ENCODE measurements at regions not wholly inside any gene's neighbourhood (a gene's known extent, or its start where the extent isn't known, plus 50 kb on each side); places are given as distances from the start of the nearest gene placed in this dataset.

DNA sequence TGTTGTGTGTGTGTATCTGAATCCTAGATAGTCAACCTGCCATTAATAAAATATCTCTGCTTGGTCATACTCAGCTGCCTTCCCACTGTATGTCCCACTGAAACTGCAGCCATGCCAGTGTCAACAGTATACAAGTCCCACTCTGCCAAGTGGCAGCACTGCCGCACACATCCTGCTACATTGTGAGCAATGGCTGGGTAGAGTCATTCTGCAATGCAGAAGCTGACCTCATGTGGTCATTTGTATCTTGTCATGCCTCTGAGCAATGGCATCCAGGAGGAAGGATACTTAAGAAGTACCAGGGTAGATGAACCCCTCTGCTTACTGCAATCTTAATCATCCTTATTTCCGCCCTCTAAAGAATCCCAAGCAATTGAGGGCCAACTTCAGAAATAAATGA, 302.2 kb upstream of the DDX18 start:
- no peak for DNase-seq (ENCODE audit: low read depth)
- ChIA-PET POLR2A (no interaction called here), CTCF (no interaction called here)
- no peak overlapping the region for H3K4me3 ChIP-seq (ENCODE audit: low read depth, low read length)
- no peaks in the 10 kb centered on the region for H3K27me3 ChIP-seq (ENCODE audit: control insufficient read depth, insufficient read depth, low read length)
- H3K36me3 ChIP-seq (ENCODE audit: control insufficient read depth, insufficient read depth, low read length), result no peaks in the 10 kb centered on the region
- TF ChIP-seq, protein P1, sequence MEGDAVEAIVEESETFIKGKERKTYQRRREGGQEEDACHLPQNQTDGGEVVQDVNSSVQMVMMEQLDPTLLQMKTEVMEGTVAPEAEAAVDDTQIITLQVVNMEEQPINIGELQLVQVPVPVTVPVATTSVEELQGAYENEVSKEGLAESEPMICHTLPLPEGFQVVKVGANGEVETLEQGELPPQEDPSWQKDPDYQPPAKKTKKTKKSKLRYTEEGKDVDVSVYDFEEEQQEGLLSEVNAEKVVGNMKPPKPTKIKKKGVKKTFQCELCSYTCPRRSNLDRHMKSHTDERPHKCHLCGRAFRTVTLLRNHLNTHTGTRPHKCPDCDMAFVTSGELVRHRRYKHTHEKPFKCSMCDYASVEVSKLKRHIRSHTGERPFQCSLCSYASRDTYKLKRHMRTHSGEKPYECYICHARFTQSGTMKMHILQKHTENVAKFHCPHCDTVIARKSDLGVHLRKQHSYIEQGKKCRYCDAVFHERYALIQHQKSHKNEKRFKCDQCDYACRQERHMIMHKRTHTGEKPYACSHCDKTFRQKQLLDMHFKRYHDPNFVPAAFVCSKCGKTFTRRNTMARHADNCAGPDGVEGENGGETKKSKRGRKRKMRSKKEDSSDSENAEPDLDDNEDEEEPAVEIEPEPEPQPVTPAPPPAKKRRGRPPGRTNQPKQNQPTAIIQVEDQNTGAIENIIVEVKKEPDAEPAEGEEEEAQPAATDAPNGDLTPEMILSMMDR (IDR thresholded peaks at IDR 0.05; ENCODE audit: insufficient read depth, low read depth, low read length), result no peak

DNA sequence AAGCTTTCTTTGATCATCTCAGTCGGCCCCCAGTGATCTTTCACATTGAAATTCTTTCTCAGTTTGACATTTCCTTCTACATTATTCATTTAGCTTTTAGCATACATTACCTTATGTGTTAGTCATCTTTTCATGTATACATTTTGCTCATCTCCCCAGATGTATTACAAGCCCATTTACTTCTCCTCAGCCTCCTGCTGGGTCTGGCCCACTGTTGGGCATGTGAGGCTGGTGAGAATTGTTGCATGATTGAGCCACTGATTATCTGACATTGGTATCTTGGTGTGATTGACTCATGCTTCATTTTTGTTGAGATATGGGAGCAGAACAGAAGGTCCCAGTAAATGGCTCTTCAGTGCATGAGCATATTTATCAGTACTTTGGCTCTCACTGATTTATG, 300.1 kb upstream of the DDX18 start:
- TF ChIP-seq, protein P1 (IDR thresholded peaks at IDR 0.05; ENCODE audit: insufficient read depth, low read depth, low read length), result no peak
- Histone ChIP-seq H3K36me3 (ENCODE audit: control insufficient read depth, insufficient read depth, low read length) (no peaks in the 10 kb centered on the region), H3K4me3 (ENCODE audit: low read depth, low read length) (no peak overlapping the region), H3K27me3 (ENCODE audit: control insufficient read depth, insufficient read depth, low read length) (no peaks in the 10 kb centered on the region)
- no peak for DNase-seq (ENCODE audit: low read depth)
- ChIA-PET CTCF (no interaction called here), POLR2A (no interaction called here)

DNA sequence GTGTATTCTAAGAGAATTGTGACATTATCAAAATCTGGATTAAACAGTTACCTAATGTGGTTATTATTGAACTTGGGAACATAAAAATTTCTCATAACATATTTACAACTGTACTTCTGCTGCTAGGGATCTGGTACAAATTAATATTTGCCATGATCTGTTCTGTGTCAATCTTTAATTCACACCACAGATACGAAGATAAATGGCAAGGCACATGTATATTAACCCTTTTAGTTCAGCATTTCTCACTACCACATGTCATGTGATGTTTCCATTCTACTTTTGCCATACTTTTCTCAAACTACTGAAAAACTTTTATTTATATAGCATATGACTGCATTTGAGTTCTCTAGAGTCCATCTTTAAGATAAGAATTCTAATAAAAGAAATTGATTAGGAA, 295.3 kb upstream of the DDX18 start:
- no peaks in the 10 kb centered on the region for H3K36me3 ChIP-seq (ENCODE audit: control insufficient read depth, insufficient read depth, low read length)
- POLR2A ChIA-PET, result no interaction called here
- DNase-seq (ENCODE audit: low read depth), result no peak
- CTCF ChIA-PET, result no interaction called here
- no peaks in the 10 kb centered on the region for H3K27me3 ChIP-seq (ENCODE audit: control insufficient read depth, insufficient read depth, low read length)
- H3K4me3 ChIP-seq (ENCODE audit: low read depth, low read length), result no peak overlapping the region
- TF ChIP-seq, protein P1 (IDR thresholded peaks at IDR 0.05; ENCODE audit: insufficient read depth, low read depth, low read length), result no peak

- ChIA-PET POLR2A (no interaction called here), CTCF (no interaction called here)
- H3K36me3 ChIP-seq (ENCODE audit: control insufficient read depth, insufficient read depth, low read length), result no peaks in the 10 kb centered on the region
- TF ChIP-seq, protein P1 (IDR thresholded peaks at IDR 0.05; ENCODE audit: insufficient read depth, low read depth, low read length), result no peak
- DNase-seq (ENCODE audit: low read depth), result no peak
- H3K27me3 ChIP-seq (ENCODE audit: control insufficient read depth, insufficient read depth, low read length), result no peaks in the 10 kb centered on the region
- no peak overlapping the region for H3K4me3 ChIP-seq (ENCODE audit: low read depth, low read length)
Observed at GRCh38 chr2:117519721-117520120, 294.8 kb upstream of the DDX18 start.

- ChIA-PET POLR2A (no interaction called here), CTCF (no interaction called here)
- H3K36me3 ChIP-seq (ENCODE audit: control insufficient read depth, insufficient read depth, low read length), result no peaks in the 10 kb centered on the region
- H3K27me3 ChIP-seq (ENCODE audit: control insufficient read depth, insufficient read depth, low read length), result no peaks in the 10 kb centered on the region
- TF ChIP-seq, protein P1 (IDR thresholded peaks at IDR 0.05; ENCODE audit: insufficient read depth, low read depth, low read length), result no peak
- no peak overlapping the region for H3K4me3 ChIP-seq (ENCODE audit: low read depth, low read length)
- DNase-seq (ENCODE audit: low read depth), result no peak
Observed at GRCh38 chr2:117523267-117523666, 291.2 kb upstream of the DDX18 start.

Measured in BJ (cell line).